HG03571 (cell line): ENCODE measurements at regions not wholly inside any gene's neighbourhood (a gene's known extent, or its start where the extent isn't known, plus 50 kb on each side); places are given as distances from the start of the nearest gene placed in this dataset.

Experiments
- ATAC-seq: cut with Tn5 transposase; IDR thresholded peaks from one replicate; pipeline ENCODE4 v1.9.1; 2021; ENCODE audit not compliant: unreplicated experiment

GRCh38 chr16:73503093-73503492 is 455.2 kb upstream of the ZFHX3 start:
- ATAC-seq = no peak

GRCh38 chr16:73499276-73499675 is 451.3 kb upstream of the ZFHX3 start:
- ATAC-seq = no peak

GRCh38 chr16:73485880-73486279 is 438.0 kb upstream of the ZFHX3 start:
- no peak for ATAC-seq

GRCh38 chr16:73483934-73484711 is 436.2 kb upstream of the ZFHX3 start:
- ATAC-seq = no peak

- ATAC-seq = no peak
Measured at GRCh38 chr16:73483076-73483791, 435.3 kb upstream of the ZFHX3 start.

GRCh38 chr16:73482310-73482709 is 434.4 kb upstream of the ZFHX3 start:
- ATAC-seq = no peak

GRCh38 chr16:73480381-73480780 is 432.5 kb upstream of the ZFHX3 start:
- no peak for ATAC-seq

- ATAC-seq = no peak
Measured at GRCh38 chr16:73473713-73474112, 425.8 kb upstream of the ZFHX3 start.

- ATAC-seq = no peak
Measured at GRCh38 chr16:73464834-73465233, 416.9 kb upstream of the ZFHX3 start.

GRCh38 chr16:73459586-73459985 is 411.7 kb upstream of the ZFHX3 start:
- ATAC-seq = no peak

- ATAC-seq = no peak
Measured at GRCh38 chr16:73457851-73458250, 409.9 kb upstream of the ZFHX3 start.

GRCh38 chr16:73448970-73449369 is 401.0 kb upstream of the ZFHX3 start:
- ATAC-seq = no peak

- no peak for ATAC-seq
Measured at GRCh38 chr16:73447846-73448245, 399.9 kb upstream of the ZFHX3 start.

- no peak for ATAC-seq
Measured at GRCh38 chr16:73434621-73435020, 386.7 kb upstream of the ZFHX3 start.

GRCh38 chr16:73433731-73434307 is 385.9 kb upstream of the ZFHX3 start:
- no peak for ATAC-seq

GRCh38 chr16:73432850-73433730 is 385.2 kb upstream of the ZFHX3 start:
- no peak for ATAC-seq

- no peak for ATAC-seq
Measured at GRCh38 chr16:73430138-73430537, 382.2 kb upstream of the ZFHX3 start.

- no peak for ATAC-seq
Measured at GRCh38 chr16:73428121-73428520, 380.2 kb upstream of the ZFHX3 start.

- ATAC-seq = no peak
Measured at GRCh38 chr16:73427164-73427563, 379.2 kb upstream of the ZFHX3 start.

- no peak for ATAC-seq
Measured at GRCh38 chr16:73426433-73427160, 378.7 kb upstream of the ZFHX3 start.
